ENCODE measurements at regions not wholly inside any gene's neighbourhood (a gene's known extent, or its start where the extent isn't known, plus 50 kb on each side); places are given as distances from the start of the nearest gene placed in this dataset.

- no peak for DNase-seq (ENCODE audit: low spot score)
Observed at GRCh38 chr5:174235221-174236011, 189.9 kb downstream of the NSG2 start.

GRCh38 chr5:174236070-174236469 lies 190.6 kb downstream of the NSG2 start:
- DNase-seq (ENCODE audit: low spot score), result no peak

GRCh38 chr5:174239718-174240117 lies 194.2 kb downstream of the NSG2 start:
- DNase-seq (ENCODE audit: low spot score), result no peak

GRCh38 chr5:174242573-174242972 lies 197.1 kb downstream of the NSG2 start:
- DNase-seq (ENCODE audit: low spot score), result no peak

GRCh38 chr5:174243904-174244303 lies 198.4 kb downstream of the NSG2 start:
- no peak for DNase-seq (ENCODE audit: low spot score)

- no peak for DNase-seq (ENCODE audit: low spot score)
Observed at GRCh38 chr5:174245516-174246075, 200.1 kb downstream of the NSG2 start.

GRCh38 chr5:174246743-174247142 lies 201.2 kb downstream of the NSG2 start:
- DNase-seq (ENCODE audit: low spot score), result no peak

- no peak for DNase-seq (ENCODE audit: low spot score)
Observed at GRCh38 chr5:174247301-174247700, 201.8 kb downstream of the NSG2 start.

GRCh38 chr5:174251305-174252000 lies 205.9 kb downstream of the NSG2 start:
- DNase-seq (ENCODE audit: low spot score), result no peak

- DNase-seq (ENCODE audit: low spot score), result no peak
Observed at GRCh38 chr5:174252121-174252520, 206.6 kb downstream of the NSG2 start.

- no peak for DNase-seq (ENCODE audit: low spot score)
Observed at GRCh38 chr5:174259696-174260420, 214.4 kb downstream of the NSG2 start.

GRCh38 chr5:174271316-174271715 lies 225.8 kb downstream of the NSG2 start:
- DNase-seq (ENCODE audit: low spot score), result no peak

GRCh38 chr5:174272671-174273070 lies 227.2 kb downstream of the NSG2 start:
- DNase-seq (ENCODE audit: low spot score), result no peak

GRCh38 chr5:174273325-174273724 lies 227.8 kb downstream of the NSG2 start:
- no peak for DNase-seq (ENCODE audit: low spot score)

GRCh38 chr5:174275959-174276358 lies 230.5 kb downstream of the NSG2 start:
- no peak for DNase-seq (ENCODE audit: low spot score)

- DNase-seq (ENCODE audit: low spot score), result no peak
Observed at GRCh38 chr5:174281089-174281760, 235.7 kb downstream of the NSG2 start.

GRCh38 chr5:174281855-174282254 lies 236.3 kb downstream of the NSG2 start:
- no peak for DNase-seq (ENCODE audit: low spot score)

- DNase-seq (ENCODE audit: low spot score), result no peak
Observed at GRCh38 chr5:174282391-174282790, 236.9 kb downstream of the NSG2 start.

GRCh38 chr5:174283211-174284005 lies 237.9 kb downstream of the NSG2 start:
- DNase-seq (ENCODE audit: low spot score), result no peak

GRCh38 chr5:174284873-174285272 lies 239.4 kb downstream of the NSG2 start:
- DNase-seq (ENCODE audit: low spot score), result no peak

GRCh38 chr5:174287761-174288160 lies 242.3 kb downstream of the NSG2 start:
- no peak for DNase-seq (ENCODE audit: low spot score)
